GM19324 (cell line): ENCODE measurements at regions not wholly inside any gene's neighbourhood (a gene's known extent, or its start where the extent isn't known, plus 50 kb on each side); places are given as distances from the start of the nearest gene placed in this dataset.
"Not testable (repeated sequence)": the region's sequence is repeated elsewhere in the genome, so short reads cannot be mapped to it uniquely, and the experiment has no call there.

ENCODE experiments used
- ATAC-seq: cut with Tn5 transposase; IDR thresholded peaks from one replicate; pipeline ENCODE4 v1.9.1; 2021; ENCODE audit warnings: mild to moderate bottlenecking, moderate library complexity; ENCODE audit not compliant: unreplicated experiment, low FRiP score

- ATAC-seq: no peak
Measured at GRCh38 chr12:74033531-74033930, 504.1 kb upstream of the ATXN7L3B start.

- not testable (repeated sequence) for ATAC-seq
Measured at GRCh38 chr12:74039138-74039537, 498.5 kb upstream of the ATXN7L3B start.

- no peak for ATAC-seq
Measured at GRCh38 chr12:74043343-74043742, 494.3 kb upstream of the ATXN7L3B start.

GRCh38 chr12:74049348-74049747 is 488.3 kb upstream of the ATXN7L3B start:
- no peak for ATAC-seq

GRCh38 chr12:74051848-74052247 is 485.8 kb upstream of the ATXN7L3B start:
- ATAC-seq: no peak

- ATAC-seq: no peak
Measured at GRCh38 chr12:74066476-74066875, 471.2 kb upstream of the ATXN7L3B start.

GRCh38 chr12:74071182-74071581 is 466.5 kb upstream of the ATXN7L3B start:
- no peak for ATAC-seq

- no peak for ATAC-seq
Measured at GRCh38 chr12:74076918-74077317, 460.7 kb upstream of the ATXN7L3B start.

- no peak for ATAC-seq
Measured at GRCh38 chr12:74105434-74105833, 432.2 kb upstream of the ATXN7L3B start.

GRCh38 chr12:74108729-74109128 is 428.9 kb upstream of the ATXN7L3B start:
- no peak for ATAC-seq

GRCh38 chr12:74111688-74112360 is 425.8 kb upstream of the ATXN7L3B start:
- no peak for ATAC-seq

GRCh38 chr12:74119811-74120362 is 417.7 kb upstream of the ATXN7L3B start:
- no peak for ATAC-seq

- ATAC-seq: no peak
Measured at GRCh38 chr12:74120644-74121043, 417.0 kb upstream of the ATXN7L3B start.

GRCh38 chr12:74129702-74130101 is 407.9 kb upstream of the ATXN7L3B start:
- no peak for ATAC-seq

GRCh38 chr12:74144396-74144795 is 393.2 kb upstream of the ATXN7L3B start:
- ATAC-seq: no peak

GRCh38 chr12:74145328-74145727 is 392.3 kb upstream of the ATXN7L3B start:
- ATAC-seq: no peak

- no peak for ATAC-seq
Measured at GRCh38 chr12:74148849-74149248, 388.8 kb upstream of the ATXN7L3B start.

- ATAC-seq: no peak
Measured at GRCh38 chr12:74152370-74152769, 385.3 kb upstream of the ATXN7L3B start.

GRCh38 chr12:74166096-74166495 is 371.5 kb upstream of the ATXN7L3B start:
- no peak for ATAC-seq

- ATAC-seq: no peak
Measured at GRCh38 chr12:74169607-74170006, 368.0 kb upstream of the ATXN7L3B start.

- no peak for ATAC-seq
Measured at GRCh38 chr12:74170645-74171477, 366.8 kb upstream of the ATXN7L3B start.

- ATAC-seq: no peak
Measured at GRCh38 chr12:74171478-74171909, 366.1 kb upstream of the ATXN7L3B start.
